ENCODE measurements at regions not wholly inside any gene's neighbourhood (a gene's known extent, or its start where the extent isn't known, plus 50 kb on each side); places are given as distances from the start of the nearest gene placed in this dataset.
A peak's percentile ranks its signal among the peaks of the same experiment; 100 is the strongest.
"Not testable (repeated sequence)": the region's sequence is repeated elsewhere in the genome, so short reads cannot be mapped to it uniquely, and the experiment has no call there.

GRCh38 chr2:88396209-88396608 lies 56.3 kb downstream of the FOXI3 start:
- DNase-seq, result no peak

DNA sequence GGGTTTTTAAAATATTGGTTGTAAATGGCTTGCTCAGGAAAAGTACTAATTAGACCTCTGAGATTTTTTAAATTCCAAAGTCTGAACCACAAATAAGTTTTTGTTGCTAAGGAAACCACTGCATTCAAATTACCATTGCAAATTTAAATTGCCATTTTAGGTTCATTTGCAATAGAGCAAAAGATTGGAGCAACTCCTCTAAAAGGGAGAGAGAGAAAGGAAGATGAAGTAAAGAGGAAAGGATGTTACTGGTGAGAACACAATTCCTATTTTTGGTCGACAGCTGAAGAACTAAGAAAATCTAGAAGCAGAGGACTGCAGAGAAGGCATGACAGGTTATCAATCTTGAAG lies 74.9 kb downstream of the FOXI3 start:
- DNase-seq, result no peak

- DNase-seq, result no peak
These were observed 80.5 kb downstream of the FOXI3 start for GRCh38 chr2:88372042-88372441.

DNA sequence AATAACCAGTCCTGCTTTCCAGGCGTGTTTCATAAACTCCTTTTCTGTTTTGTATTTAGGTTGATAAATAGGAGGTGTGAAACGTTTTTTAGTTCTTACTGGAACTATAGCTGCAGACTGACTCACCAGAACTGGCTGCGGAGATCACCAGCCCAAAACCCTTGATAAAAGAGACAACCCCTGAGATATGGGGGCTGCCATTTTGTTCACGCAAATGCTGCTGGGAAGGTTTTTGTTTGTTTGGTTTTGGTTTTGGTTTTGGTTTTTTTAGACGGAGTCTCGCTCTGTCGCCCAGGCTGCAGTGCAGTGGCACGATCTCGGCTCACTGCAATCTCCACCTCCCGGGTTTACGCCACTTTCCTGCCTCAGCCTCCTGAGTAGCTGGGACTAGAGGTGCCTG lies 87.1 kb downstream of the FOXI3 start:
- not testable (repeated sequence) for DNase-seq

DNA sequence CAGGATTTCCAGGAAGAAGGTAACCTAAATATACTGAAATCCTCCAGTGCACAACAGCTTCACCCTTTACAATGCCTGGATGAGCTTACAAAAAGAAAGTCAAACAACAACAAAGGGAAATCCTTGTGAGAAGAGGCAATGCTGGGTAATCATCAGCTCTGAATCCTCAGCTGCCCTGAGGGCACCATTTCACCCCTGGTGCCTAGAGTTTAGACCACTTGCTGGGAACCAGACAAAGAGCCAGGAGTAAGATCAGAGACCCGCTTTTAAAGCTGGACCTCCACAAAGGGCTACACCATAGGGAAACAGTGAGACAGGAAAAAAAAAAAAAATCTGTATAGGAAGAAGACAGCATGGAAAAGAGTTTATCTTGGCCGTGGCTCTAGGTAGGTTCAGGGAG lies 97.0 kb downstream of the FOXI3 start:
- no peak for DNase-seq

- DNase-seq, result no peak
These were observed 101.3 kb downstream of the FOXI3 start for GRCh38 chr2:88351249-88351601.

DNA sequence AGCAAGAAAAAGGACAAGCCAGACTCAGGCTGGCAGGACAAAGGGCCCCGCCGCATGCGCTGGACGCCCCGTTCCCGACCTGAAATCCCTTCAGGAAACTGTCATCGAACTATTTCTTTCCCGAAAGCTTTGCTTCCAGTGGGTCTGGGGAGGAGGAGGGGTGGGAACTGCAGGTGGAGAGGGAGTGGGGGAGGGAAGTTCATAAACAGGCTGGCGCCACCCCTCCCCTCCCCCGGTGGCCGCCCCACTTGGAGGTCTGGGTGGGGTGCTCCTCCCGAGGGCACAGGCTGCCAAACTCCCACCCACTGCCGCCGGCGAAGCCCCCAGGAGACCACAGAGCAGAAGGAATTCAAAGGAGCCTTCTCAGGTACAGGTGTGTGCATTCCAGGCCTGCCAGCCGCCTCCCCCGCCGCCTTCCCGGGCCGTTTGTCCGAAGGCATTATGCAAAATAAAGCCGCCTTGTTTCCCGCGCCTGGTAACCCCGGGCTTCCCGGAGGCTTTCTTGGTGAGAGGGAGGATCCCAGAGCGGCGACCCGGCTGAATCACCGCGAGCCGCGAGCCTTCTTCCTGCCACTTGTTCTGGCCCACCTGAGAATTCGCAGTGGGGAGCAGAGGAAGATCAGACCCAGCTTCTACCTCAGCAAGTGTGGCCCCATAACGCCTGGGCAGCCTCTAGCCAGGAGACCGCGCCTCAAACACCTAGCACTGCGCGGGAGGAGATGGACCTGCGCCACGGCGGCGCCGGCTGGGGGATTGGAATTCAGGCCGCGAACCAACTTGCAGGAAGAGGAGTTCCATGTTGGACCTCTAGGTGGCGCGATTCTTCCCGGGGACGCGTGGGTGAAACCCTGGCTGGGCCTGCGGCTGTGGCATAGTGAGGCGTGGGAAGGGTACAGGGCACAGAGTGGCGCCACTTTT lies 101.9 kb downstream of the FOXI3 start:
- no peak for DNase-seq

GRCh38 chr2:88345842-88346241 lies 106.7 kb downstream of the FOXI3 start:
- no peak for DNase-seq

DNA sequence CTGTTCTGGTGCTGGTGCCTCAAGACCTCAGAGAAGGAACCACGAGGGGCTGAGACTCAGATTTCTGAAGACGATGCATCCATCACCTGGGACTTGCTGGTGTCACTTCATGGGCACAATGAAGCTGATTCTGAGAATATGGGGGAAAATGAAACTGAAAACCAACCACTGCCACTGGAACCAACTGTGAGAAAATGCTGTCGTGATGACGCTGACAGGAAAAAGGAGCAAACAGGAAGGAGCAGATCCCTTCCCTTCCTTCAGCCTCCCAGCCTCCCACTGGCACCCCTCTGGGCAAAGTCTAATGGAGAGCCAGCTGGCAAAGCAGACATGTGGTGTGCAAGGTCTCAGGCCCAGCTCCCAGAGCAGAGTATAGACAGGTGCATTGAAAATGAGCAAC lies 109.7 kb downstream of the FOXI3 start:
- no peak for DNase-seq

DNA sequence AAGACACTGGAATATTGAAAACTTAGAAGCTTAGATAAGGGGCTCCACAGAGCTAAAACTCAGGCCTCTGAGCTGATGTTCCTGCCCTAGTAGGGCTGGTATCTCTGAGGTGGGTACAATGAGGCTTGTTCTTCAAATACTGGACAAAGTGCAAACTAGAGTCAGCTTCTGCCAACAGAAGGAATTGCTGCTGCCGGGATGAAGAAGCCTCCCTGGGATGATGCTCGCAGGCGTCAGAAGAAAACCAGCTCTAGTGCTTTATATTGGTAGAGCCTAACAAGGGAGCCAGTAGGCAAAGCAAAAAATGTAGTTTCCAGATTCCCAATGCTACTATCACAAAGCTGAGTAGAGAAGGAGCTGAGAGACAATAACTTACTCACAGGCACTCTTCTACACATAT lies 118.1 kb downstream of the FOXI3 start:
- no peak for DNase-seq

DNA sequence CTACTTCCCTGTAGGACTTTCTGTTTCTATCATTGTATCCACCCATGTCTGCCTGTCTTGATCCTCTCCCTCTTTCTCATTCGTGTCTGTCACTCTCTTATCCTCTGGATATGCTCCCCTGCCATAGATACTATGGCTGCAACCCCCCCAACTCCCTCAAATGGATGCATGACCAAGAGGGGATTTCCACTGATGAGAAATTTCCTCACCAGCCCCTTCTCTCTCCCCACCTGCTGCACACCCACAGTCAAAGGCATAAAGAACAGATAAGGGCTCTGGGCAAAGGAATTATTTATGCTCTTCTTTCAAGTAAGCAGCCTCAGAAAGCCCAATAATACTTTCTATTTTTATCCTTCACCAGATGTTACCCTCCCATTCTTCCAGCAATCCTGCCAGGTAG lies 121.3 kb downstream of the FOXI3 start:
- no peak for DNase-seq

DNA sequence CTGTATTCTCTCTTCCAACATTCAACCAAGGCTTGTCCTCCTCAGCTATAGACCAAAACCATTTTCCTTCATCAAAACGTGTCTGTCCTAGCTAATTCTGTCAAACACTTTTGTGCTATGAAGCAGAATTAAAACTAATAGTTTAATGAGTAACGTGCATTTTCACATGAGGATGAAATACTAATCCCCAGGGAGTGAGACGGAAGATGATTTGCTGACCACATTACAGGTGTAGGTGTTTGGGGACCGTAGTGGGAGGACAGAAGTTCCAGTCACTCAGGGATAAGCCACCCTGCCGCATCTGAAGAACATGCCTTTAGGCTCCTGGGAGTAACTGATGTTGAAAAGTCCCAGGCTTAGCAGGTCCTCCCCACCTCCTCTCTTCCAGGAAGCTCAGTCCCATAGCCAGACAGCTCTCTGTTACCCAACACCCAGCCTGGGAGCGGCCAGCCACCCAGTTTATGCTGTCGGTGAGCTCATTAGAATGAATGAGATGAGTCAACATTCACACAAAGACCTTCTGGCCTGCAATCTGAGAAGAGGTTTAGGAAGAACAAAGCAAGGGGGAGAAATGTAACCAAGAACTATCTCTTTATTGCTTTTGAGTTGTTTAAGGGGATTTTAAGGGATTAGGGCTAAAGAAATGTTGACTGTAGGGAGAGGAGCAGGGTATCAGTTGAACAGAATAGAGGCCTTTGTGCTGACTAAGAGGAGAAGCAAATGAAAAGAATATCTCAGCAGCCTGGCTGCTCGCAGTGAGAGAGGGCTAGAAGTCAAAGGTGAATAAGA lies 122.5 kb downstream of the FOXI3 start:
- DNase-seq, result peak; percentile 30

- DNase-seq, result no peak
These were observed 130.8 kb downstream of the FOXI3 start for GRCh38 chr2:88321449-88322248.

GRCh38 chr2:88320076-88320773 lies 132.3 kb downstream of the FOXI3 start:
- DNase-seq, result no peak

DNA sequence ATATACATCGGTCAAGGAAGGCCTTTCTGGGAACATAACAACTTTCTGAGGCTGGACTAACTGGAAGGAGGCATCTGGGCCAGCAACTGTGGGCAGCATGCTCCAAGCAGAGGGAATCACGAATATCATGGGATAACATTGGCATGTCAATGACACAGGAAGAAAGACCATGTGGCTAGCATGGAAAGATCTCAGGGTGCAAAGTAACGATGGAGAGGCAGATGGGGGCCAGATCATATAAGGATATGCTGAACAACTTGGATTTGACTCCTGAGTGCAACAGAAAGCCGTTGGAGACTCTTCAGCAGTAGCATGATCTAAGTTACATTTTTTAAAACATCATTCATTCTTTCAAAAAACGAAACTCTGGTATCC lies 133.6 kb downstream of the FOXI3 start:
- DNase-seq, result no peak

- DNase-seq, result no peak
These were observed 134.2 kb downstream of the FOXI3 start for GRCh38 chr2:88318071-88318955.

GRCh38 chr2:88310787-88311186 lies 140.6 kb downstream of the THNSL2 start:
- no peak for DNase-seq

GRCh38 chr2:88307817-88308216 lies 137.7 kb downstream of the THNSL2 start:
- no peak for DNase-seq

- DNase-seq, result no peak
These were observed 133.7 kb downstream of the THNSL2 start for GRCh38 chr2:88303865-88304264.

GRCh38 chr2:88296247-88296646 lies 126.1 kb downstream of the THNSL2 start:
- DNase-seq, result no peak

DNA sequence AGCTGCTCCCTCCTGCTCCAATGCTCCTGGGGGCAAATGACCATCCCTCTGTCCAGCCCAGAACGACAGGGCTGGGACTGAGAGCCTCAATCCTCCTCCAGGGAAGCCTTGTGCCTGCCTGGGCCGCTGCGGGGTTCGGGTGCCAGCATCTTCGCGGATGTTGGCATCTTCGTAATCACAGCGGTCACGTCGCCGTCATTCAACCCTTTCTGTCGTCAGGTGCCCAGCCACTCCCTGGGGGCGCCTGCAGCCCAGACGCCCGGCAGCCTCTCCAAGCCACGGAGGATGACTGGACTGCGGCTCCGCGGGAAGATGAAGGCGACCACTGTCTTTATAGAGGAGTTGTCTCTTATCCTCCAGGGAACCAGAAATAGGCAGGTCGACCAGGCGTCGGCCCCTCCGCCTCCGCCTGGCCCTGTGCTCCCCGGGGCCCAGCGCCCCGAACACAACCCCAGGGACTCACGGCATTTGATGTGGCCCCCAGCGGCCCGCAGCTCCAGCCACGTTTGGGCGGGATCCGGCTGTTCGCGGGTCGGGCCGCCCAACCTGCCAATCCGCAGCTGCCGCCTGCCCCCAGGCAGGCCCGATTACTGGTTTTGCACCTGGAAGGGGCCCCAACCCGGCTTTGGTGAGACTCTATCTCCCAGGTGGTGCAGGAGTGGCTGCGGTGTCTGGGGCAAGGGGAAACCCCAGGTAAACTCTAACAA lies 113.9 kb downstream of the THNSL2 start:
- no peak for DNase-seq
